Activated CD4-positive, CD25-positive, alpha-beta regulatory T cell treated with anti-CD3 and anti-CD28 coated beads, Interleukin-2, amount 50 U/mL, for 24 hours (primary cell): ENCODE measurements at regions not wholly inside any gene's neighbourhood (a gene's known extent, or its start where the extent isn't known, plus 50 kb on each side); places are given as distances from the start of the nearest gene placed in this dataset.

ENCODE experiments used
- ATAC-seq, 2 donors: fragments of 150-1000 bp; cut with Tn5 transposase; one replicate each; pipeline ENCODE4 v1.10.0; 2021; ENCODE audit warnings: mild to moderate bottlenecking in 1 of 2, moderate library complexity in 1 of 2

DNA sequence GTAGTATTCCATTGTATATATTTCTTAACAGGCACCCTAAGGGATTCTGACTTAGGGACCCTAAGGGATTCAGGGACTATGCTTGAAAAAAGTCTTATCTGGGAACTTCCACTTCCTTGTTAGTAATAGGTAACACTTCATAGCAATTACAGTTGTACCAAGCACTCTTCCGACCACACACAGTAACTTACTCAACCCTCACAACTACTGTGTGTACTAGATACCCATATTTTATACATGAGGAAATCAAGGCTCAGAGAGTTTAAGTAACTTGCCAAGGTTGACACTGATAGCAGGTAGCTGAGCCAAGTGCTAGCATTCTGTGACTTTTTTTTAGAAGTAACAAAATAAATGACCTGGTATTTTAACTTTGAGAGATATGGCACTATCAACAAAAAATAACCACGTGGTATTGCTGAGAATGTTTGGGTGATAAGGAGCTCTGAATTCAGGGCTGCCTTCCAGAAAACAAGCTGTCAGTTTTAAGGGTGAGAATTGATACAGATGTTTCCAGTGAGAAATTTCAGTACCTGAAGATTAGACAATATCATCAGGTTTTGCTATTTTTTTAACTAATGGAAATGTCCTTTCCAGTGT lies 210.3 kb upstream of the SUCLG2 start:
- ATAC-seq, result no peak

DNA sequence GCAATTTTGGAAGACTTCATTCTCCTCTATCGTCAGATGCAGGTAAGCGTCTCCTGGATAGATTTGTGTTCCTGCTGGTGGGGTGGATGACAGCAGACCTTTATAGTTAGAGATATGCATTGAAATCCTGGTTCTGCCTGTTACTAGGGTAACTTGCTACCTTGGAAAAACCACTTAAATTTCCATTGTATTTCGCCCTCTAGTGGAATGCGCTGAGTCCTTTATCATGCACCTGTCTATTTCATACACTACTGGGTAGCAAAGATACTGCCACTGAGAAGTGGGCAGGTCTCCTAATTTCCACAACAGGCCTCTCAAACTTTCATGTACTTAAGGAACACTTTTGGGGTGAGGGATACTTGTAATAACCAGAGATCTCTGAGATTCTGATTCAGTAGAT lies 209.5 kb upstream of the SUCLG2 start:
- ATAC-seq, result no peak

- ATAC-seq, result no peak
These were observed 206.0 kb upstream of the SUCLG2 start for GRCh38 chr3:67860429-67860828.

DNA sequence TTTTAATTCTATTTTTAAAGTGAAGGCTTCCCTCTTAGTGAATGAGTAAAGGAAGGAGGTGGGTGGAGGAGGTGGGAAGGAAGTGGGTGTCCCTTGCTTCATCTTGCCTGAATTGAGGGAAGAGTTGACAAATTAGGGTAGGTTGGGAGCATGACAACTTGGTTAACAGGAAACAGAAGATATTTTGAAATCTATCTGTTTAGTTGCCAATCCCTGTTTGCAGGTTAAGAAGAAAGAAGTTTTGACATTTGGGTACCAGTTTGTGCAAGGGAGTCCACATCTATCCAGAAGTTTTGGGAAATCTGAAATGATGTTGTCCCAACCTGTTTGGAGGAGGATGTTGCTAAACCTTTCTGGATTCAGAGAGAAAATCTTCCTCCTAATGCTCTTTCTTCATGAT lies 204.1 kb upstream of the SUCLG2 start:
- no peak for ATAC-seq

- no peak for ATAC-seq
These were observed 202.3 kb upstream of the SUCLG2 start for GRCh38 chr3:67856718-67857117.

- no peak for ATAC-seq
These were observed 200.3 kb upstream of the SUCLG2 start for GRCh38 chr3:67854663-67855062.

GRCh38 chr3:67853520-67853919 lies 199.1 kb upstream of the SUCLG2 start:
- ATAC-seq, result no peak

DNA sequence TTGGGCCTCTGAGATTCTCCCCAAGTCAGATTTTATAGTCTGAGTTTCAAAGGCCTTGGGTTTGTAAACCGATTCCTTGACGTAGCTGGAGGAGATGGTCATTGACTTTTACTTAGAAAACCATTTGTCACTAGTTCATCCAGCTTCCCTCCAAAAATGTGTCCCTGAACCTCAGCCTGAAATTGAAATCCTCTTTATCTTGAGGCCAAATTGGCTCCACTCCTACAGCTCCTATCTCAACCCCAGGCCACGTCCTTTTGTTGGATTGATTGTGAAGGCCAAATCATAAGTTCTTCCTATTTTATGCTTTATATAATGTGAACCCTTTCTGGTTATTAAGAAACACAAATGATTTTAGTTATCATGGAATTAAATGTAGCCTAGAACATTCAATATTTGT lies 193.9 kb upstream of the SUCLG2 start:
- no peak for ATAC-seq

- no peak for ATAC-seq
These were observed 191.8 kb upstream of the SUCLG2 start for GRCh38 chr3:67846166-67846565.

DNA sequence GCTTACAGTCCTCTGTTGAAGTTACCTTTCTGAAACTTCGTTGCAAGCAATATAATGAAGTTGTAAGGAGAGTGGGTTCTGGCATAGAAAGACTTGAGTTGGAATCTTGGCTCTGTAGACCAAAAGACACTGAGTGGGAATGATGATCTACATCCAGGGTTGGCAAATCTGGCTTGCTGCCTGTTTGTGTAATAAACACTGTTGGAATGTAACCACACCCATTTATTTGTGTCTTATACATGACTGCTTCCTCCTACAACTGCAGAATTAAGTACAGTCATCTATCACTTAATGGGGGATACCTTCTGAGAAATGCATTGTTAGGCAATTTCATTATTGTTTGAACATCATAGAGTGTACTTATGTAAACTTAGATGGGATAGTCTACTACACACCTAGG lies 178.4 kb upstream of the SUCLG2 start:
- no peak for ATAC-seq

DNA sequence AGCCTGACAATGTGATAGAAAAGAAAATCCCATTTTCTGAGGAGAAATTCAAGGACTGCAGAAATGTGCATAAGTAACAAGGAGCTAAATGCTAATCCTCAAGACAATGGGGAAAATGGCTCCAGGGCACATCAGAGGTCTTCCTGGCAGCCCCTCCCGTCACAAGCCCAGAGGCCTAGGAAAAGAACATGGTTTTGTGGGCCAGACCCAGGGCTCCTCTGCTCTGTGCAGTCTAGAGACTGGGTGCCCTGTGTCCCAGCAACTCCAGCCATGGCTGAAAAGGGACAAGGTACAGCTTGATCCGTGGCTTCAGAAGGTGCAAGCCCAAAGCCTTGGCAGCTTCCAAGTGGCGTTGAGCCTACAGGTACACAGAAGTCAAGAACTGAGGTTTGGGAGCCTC lies 176.8 kb upstream of the SUCLG2 start:
- no peak for ATAC-seq

DNA sequence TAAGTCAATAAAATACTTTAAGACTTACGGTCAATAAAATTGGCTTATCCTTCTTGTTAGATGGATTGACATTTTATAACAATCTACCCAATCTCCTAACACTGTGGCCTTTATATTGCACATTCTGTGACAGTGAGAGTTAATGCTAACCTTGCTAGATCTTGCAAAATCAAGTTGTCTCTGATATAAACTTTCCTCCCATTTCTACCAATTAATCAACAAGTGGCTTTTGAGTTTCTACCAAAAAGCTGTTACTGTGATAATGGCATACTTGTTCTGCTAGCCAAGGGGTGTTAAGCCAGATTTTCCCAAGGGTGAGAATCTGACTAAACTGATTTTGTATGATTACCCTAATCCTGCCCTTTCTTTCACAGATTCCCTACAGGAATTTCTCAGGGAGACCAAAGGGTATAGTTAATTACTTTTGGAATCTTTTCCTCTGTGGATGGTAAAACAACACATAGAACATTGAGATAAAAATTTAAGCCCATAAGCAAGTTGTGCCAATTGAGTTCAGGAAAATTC lies 174.1 kb upstream of the SUCLG2 start:
- no peak for ATAC-seq

- ATAC-seq, result no peak
These were observed 166.7 kb upstream of the SUCLG2 start for GRCh38 chr3:67821135-67821534.

- no peak for ATAC-seq
These were observed 165.0 kb upstream of the SUCLG2 start for GRCh38 chr3:67819447-67819846.

- ATAC-seq, result no peak
These were observed 155.0 kb upstream of the SUCLG2 start for GRCh38 chr3:67809370-67809935.

GRCh38 chr3:67808906-67809305 lies 154.5 kb upstream of the SUCLG2 start:
- no peak for ATAC-seq

DNA sequence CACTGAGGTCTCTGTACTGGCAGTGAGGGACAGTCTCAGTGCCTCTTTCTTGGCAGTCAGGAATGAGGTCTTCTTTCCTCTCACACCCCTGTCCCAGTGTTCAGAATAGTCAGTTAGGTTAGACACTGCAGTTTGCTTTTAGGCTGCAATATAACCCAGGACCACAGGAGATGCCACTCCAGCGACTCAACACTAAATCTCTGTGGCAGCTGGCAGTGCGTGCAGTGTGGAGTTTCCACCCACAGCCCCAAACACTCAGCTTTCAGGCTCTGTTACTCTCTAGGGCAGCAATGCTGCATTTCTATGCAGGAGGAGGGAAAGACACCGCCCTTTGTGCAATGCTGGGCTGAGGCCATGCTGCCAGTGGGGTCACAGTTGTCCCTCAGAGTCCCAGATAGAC lies 150.2 kb upstream of the SUCLG2 start:
- no peak for ATAC-seq

DNA sequence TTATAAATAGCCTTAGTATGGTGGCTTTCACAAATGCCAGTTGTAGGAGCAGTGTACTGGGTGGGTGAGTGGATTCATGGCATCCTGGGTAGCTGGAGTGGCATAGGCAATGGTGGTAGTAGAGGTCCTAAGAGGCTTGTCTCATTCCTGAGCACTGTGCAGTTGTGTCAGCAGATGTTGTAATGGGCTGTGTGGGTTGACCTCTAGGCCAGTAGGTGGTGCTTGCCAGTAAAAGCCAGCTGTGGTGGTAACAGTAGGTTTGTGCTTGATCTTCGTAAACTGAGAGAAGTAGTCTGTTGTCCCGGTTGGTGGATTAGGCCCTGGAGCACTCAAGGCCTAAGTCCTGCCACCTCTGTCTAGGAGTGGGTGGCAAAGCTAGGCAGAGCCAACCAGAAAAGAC lies 149.7 kb upstream of the SUCLG2 start:
- no peak for ATAC-seq

DNA sequence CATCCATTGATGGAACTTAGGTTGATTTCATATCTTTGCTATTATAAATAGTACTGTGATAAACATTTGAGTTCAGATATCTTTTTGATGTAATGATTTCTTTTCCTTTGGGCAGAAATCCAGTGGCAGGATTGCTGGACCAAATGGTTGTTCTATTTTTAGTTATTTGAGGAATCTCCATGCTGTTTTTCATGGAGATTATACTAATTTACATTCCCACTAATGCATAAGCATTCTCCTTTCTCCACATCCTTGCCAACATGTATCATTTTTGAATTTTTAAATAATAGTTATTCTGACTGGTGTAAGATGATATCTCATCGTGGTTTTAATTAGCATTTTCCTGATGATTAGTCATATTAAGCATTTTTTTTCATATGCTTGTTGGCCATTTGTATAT lies 144.0 kb upstream of the SUCLG2 start:
- ATAC-seq, result no peak

DNA sequence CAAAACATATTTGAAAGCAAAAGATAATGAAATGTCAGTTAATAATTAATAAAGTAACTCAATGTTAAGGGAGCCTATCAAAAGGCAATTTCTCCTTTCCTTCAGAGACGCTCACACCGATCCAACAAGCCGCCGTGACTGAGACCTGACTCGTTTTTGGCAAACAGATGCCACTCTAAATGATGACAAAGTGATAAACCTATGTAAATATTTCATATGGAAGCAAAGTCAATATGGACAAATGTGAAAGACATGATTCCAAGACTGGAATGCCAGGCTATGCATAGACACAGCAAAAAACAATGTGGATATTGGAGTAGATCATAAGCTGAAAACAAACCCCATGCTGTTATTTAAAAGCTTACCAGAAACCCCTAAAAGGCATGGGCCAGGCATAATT lies 137.2 kb upstream of the SUCLG2 start:
- ATAC-seq, result no peak

- peak; percentile 55 to 70 for ATAC-seq
These were observed 135.6 kb upstream of the SUCLG2 start for GRCh38 chr3:67790043-67790442.

DNA sequence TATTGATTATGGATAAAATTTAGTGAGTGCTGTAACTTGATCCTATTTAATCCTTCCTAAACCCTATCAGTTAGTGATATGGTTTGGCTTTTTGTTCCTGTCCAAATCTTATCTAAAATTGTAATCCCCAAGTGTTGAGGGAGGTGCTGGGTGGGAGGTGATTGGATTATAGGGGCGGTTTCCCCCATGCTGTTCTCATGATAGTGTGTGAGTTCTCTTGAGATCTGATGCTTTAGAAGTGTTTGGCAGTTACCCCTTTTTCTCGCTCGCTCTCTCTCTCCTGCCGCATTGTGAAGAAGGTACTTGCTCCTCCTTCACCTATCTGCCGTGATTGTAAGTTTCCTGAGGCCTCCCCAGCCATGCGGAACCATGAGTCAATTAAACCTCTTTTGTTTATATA lies 134.0 kb upstream of the SUCLG2 start:
- no peak for ATAC-seq

DNA sequence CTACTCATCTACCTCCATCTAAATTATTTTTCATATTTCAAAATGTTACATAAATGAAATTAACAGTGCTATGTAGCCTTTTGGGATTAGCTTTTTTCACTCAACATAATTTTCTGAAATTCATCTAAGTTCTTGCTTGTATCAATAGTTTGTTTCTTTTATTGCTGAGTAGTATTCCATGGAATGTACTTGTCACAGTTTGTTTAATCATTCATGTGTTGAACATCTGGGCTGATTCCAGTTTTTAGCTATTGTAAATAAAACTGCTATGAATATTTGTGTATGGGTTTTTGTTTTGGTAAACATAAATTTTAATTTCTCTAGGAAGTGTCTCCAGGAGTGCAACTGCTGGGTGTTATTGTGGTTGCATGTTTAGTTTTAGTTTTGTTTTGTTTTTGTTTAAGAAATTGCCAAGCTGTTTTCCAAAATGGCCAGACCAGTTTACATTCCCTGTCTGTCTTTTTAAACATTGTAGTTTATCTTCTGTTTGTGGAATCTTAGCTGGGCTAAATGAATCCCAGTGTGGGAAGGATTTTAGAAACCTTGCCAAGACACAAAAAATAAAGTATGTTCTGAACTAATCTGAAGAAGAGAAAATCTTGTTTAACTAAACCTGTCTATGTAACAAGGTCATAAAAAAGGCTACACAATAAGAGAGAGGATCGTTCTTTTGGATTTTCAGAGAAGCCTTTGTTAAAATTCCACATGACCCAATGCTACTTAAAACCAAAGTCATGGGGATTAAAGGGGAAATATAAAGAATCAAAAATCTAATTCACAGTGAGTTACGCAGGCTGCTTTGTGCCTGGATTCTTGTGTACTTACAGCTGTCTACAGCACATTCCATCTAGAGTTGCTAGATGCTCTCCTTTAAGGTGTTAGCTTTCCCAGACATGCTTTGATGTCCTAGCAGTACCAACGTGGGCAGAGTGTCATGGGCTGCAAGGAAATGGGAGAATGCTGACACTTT lies 129.2 kb upstream of the SUCLG2 start:
- no peak for ATAC-seq

- no peak for ATAC-seq
These were observed 127.5 kb upstream of the SUCLG2 start for GRCh38 chr3:67781871-67782270.
